Colon (tissue), 2 donors: ENCODE measurements at regions not wholly inside any gene's neighbourhood (a gene's known extent, or its start where the extent isn't known, plus 50 kb on each side); places are given as distances from the start of the nearest gene placed in this dataset.
"Not testable (repeated sequence)": the region's sequence is repeated elsewhere in the genome, so short reads cannot be mapped to it uniquely, and the experiment has no call there.

Source experiments
- FAIRE-seq: peaks from 2 replicates; lab custom pipeline; 2012; peaks lifted over from hg19 to GRCh38; lab: Jason Lieb, UNC
- donor health status: control.
- donor health status: control.

DNA sequence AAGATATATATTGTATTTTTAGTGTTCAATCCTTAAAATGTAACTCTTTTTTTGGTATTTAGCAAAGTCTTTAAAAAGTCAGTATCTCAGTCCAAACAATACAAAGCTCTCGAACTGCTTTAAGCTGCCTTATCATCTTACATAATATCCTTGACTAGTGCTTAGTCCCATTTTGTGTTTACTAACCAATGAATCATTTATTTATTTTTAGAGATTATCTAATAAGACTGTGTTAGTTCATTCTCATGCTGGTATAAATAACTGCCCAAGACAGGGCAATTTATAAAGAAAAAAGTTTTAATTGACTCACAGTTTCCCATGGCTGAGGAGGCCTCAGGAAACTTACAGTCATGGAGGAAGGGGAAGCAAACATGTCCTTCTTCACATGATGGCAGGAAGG is 248.3 kb upstream of the KYNU start:
- FAIRE-seq: no peak

DNA sequence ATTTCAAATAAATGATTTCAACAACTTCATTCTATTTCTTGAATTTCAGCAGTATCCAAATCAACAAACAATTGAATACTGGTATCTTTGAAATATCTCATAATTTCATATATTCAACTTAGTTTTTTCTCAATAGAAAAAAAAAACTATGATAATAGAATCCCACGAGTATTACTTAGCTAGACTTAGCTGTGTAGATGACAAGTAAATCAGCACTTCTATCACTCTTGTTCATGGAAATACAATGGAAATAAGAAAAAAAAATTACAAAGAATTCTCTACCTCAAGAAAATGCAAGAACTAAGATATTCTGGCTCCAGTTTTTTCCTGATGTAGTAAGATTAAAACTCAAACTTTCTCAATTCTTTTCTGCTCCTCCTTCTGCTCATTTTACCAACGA is 256.2 kb upstream of the KYNU start:
- FAIRE-seq: no peak

DNA sequence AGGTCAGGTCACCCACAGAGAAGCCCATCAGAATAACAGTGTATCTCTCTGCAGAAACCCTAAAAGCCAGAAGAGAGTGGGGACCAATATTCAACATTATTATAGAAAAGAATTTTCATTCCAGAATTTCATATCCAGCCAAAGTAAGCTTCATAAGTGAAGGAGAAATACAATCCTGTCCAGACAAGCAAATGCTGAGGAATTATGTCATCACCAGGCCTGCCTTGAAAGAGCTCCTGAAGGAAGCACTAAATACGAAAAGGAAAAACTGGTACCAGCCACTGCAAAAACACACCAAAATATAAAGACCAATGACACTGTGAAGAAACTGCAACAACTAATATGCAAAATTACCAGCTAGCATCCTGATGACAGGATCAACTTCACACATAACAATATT is 260.0 kb upstream of the KYNU start:
- no peak for FAIRE-seq

DNA sequence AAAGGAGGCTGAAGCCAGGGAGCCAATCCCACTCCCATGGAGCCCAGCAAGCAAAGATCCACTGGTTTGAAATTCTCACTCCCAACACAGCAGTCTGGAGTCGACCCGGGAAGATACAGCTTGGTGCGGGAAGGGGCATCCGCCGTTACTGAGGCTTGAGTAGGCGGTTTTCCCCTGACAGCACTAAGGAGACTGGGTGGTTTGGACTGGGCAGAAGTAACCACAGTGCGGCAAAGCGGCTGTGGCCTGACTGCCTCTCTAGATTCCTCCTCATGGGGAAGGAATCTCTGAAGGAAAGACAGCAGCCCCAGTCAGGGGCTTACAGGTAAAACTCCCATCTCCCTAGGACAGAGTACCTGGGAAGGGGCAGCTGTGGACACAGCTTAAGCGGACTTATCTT is 261.6 kb upstream of the KYNU start:
- no peak for FAIRE-seq

DNA sequence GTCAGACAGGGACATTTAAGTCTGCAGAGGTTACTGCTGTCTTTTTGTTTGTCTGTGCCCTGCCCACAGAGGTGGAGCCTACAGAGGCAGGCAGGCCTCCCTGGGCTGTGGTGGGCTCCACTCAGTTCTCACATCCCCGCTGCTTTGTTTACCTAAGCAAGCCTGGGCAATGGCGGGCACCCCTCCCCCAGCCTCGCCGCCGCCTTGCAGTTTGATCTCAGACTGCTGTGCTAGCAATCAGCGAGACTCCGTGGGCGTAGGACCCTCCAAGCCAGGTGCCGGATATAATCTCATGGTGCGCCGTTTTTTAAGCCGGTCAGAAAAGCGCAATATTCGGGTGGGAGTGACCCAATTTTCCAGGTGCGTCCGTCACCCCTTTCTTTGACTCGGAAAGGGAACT is 264.3 kb upstream of the KYNU start:
- FAIRE-seq: not testable (repeated sequence)

DNA sequence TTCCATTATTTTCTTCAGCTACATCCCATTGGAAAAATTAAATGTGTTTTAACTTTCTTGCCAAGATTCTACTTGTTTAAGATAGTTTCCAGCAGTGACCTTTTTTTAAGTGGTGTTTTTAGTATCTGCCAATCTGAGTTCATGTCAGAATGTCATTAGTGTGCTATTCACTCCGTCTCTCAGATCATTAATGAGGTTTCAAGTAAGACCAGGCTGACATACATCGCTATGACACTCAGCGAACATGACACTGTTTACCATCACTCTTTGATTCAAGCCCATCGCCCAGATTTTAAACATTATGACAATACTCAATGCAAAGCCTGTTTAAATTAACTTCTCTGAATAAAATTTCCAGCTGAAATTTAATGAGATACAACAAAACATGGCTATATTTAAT is 272.0 kb upstream of the KYNU start:
- FAIRE-seq: no peak

DNA sequence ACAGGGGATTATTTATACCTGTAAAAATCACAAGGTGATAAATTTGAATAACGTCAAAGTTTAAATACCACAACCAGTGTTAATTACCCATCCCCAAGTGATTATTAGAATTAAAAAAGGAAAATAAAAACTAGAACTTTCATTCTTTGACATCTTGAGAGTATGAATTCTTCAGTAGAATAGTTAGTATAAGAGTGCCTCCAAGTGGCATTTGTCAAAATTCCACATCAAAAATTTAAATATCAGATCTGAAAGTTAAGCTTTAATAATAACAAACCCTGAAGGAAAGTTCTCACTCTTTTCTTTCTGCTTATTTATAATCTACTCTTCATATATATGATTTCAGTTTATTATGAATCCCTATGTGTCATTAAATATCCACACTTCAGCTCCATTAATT is 273.7 kb upstream of the KYNU start:
- FAIRE-seq: no peak

DNA sequence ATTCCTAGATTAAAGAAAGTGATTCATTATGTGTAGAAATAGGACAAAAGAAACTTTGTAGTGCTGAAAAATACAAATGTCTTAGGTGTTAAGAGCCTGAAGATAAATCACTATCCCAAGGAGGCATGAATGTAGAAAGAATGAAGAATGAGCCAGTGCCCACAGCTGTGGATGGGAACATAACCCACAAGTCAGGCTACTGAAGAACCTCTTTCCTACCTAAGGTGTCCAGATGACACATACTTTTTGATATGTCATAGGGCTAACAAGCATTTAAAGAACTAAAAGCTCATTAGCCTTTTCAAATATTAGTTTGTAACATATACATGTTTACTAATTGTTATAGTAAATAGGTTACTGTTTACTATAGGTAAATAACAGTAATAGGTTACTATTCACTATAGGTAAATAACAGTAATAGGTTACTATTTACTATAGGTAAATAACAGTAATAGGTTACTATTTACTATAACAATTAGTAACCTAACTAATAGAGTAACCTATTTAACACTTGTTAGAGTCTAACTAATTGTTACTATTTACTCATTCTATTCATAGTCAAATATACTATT is 275.0 kb upstream of the KYNU start:
- FAIRE-seq: no peak

DNA sequence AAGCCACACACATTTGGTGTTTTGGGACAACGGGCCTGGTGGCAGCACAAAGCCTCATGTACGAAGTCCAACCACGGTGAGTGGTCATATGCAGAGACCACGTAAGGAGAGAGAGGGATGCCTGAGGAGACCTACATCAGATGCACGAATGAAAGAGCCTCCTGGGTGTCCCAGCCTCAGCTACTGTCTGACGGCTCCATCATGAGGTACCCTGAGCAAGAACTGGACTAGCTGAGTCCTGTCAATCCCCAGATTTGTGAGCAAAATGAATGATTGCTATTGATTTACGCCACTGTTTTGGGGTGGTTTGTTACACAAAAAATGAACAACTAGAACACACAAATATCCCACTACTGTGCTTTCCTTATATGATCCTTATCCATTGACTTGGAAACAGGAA is 275.7 kb upstream of the KYNU start:
- FAIRE-seq: no peak

DNA sequence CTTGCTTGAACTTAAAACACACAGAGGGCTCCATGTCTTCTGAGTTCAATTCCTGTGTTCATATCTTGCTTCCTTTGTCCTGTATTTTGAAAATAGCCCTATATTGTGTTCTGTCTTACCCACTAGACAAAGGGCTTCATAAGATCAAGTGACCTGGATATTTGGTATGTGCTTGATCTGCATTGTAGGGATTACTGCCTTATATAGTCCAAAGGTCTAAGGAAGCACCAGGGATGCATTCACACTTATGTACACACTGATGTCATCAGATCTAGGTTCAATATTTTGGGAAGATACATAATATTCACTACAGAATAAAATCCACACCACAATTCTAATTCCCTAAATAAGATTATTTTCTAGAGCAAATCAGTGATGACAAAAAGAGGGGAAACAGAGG is 278.0 kb upstream of the KYNU start:
- no peak for FAIRE-seq

DNA sequence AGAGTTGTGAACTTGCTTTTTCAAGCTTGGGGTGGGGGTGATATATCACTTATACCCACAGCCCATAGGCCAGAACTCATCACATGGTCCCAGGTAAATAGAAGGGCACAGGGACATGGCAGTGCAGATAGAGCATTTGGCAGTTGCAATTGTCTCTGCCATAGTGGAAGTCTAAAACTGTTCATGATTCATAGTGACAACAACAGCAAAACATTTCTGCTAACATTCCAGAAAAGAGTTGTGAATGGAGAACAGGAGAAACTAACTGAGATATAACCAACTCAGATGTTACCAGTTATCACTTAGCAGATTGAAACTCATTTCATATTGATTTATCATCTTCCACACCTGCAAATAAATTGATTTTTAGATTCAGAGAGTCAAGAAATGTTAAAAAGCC is 278.6 kb upstream of the KYNU start:
- no peak for FAIRE-seq

DNA sequence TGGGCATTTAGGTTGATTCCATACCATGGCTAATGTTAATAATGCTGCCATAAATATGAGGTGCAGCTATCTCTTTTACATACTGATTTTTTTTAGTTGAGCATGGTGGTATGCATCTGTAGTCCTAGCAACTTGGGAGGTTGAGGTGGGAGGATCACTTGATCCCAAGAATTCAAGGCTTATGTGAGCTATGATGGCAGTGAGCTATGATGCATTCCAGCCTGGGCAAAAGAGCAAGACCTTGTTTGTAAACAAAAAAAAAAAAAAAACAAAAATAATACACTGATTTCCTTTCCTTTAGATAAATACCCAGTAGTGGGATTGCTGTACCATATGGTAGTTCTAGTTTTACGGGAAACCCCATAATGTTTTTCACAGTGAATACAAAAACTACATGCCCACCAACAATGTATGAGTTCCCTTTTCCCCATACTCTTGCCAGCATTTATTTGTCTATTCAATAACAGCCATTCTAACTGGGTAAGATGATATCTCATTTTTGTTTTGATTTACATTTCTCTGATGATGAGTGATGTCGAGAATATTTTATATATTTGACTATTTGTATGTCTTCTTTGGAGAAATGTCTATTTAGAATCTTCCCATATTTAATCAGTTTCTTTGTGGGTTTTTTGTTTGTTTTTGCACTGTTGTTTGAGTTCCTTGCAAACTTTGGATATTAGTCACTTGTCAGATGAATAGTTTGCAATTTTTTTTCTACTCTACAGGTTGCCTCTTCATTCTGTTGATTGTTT is 281.0 kb upstream of the KYNU start:
- no peak for FAIRE-seq

DNA sequence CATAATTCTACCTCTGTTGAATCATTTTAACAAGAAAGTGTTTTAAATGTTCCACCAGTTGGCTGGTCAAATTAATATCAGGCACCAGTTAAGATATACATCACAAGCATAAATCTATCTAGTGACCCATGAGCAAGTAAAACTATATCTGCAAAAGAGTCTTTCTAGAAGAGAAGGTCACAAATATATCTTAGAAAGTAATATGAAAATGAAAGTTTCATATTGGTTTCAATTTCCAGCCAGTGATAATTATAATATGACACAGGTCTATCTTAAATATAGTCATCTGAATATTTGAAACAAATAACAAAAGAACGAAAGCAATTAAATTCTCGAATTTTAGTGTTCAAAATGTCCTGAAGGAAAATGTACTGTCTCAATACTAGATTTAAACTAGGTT is 282.5 kb upstream of the KYNU start:
- FAIRE-seq: no peak

DNA sequence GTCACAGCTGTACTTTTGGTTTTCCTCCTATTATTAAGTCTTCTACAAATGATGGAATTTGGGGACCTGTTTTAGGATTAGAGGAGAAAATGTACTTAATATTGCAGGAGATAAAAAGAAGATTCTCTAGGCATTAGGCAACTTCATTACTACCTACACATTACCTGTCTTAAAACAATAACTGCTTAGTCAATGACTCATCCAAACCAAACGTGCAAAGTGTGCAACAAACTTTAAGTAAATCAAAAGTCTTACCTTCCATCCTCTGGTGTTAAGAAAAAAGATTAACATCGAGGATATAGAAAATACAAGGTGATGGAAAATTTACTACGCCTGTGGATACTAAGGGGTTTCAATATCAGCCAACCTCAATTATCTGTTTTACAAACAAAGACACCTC is 285.3 kb upstream of the KYNU start:
- FAIRE-seq: no peak

DNA sequence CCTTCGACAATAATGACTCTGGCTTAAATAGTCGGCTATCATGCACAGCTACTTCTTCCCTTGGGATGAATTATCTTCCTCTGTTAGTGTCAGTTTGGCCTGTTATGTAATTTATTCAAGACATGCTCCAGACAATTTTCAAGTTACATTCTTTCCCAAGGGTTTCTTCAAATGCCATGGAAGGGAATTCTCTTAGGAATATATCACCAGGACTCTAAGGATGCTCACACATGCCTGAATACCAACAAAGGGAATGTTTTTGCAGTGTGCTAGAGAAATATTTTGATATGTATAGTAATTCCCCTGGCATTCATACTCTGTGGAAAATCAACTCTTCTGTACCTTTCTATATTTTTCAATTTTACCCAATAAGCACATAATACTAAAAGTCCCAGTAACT is 286.0 kb upstream of the KYNU start:
- no peak for FAIRE-seq

DNA sequence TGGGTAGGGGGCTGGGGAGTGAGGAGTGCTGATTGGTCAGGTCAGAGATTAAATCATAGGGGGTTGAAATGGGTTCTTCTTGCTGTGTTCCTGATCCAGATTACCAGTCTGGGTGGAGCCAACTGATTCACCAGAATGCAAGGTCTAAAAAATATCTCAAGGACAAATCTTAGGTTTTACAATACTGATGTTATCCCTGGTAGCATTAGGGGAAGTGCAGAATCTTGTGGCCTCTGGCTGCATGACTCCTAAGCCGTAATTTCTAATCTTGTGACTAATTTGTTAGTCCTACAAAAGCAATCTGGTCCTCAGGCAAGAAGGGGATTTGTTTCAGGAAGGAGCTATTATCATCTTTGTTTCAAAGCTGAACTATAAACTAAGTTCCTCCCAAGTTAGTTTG is 289.2 kb upstream of the KYNU start:
- no peak for FAIRE-seq

DNA sequence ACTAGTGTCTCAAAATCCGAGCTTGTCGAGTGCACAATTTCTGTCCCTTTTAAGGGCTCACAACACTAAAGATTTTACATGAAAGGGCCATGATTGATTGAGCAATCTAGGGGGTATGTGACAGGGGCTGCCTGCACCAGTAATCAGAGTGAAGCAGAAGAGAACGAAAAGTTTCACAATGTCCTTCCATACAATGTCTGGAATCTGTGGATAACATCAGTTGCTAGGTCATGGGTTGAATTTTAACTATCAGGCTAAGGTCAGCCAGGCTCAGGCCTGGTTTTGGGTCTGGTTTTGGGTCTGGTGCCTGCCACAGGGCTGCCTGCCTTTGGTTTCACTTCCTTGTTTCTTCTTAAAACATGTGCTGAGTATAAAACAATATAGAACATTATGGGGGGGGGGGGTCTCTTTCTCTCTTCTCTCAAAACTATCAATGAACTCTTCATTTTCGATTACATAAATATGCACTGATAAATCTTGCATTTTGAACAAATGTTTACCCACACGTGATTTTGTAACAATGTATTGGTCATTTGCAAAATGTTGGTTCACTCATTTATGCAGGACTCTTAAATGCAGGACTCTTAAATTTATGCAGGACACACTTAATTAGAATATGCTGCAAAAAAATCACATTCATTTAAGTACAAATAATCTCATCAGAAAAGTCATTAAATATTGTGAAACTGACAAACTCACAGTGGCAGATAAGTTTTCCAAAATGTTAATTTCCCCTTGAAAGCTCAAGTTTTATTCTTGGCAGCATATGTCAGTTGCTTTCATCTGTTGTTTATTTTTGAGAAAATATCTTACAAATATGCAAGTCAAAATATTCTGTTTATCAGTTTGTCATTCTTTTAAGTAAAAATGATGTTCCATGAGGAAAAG is 290.5 kb upstream of the KYNU start:
- FAIRE-seq: no peak

DNA sequence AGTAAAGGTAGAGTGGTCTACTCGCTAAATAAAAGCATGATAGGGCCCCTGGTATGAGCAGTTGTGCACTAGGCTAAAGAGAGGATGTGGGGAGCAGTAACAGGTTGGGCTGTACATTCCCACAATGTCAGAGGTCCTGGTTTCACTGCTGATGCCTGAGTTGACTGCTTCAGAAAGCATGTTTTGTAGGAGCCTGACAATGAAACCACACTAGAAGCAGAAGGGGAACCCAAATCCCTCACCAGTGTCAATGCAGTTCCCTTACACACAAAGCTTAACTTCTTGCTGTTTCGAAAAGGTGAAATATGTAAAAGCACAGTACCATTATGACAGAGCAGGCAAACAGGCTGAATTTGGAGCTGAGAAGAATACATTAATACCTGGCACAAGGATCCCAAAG is 291.7 kb upstream of the KYNU start:
- FAIRE-seq: no peak

DNA sequence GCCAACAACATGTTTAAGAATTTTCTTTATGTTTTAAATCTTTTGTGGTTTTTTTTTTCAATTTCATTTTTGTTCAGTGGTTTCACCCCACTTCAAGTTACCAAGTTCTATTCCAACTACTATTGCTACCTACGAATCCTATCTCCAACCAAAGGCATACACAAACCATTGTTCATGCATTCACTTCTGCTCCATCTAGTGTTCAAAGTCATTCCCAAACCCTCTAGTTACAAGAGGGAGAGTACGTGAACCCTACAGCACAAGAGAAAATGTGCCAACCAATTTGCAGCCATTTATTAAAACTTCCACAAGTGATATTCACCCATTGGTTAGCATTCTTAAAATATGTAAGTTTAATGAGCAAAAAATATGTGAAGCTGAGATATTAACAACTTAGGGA is 295.1 kb upstream of the KYNU start:
- FAIRE-seq: no peak

DNA sequence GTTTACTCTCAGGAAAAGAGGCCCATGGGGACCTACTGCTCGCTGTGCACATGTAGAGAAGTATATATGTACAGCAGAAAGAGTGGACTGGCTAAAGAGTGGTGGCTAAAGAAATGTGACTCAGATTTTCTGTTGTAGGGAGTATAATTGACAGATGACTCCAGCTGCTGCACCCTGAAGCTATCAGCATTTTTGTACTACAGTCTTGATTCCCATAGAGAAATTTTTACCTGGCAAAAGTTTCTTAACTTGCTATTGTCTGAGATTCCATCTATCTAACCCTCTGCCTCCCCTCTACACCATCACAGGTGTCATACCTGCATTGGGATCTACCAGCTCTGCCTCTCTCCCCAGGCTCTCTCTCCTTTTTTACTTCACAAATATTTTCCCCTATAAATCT is 296.0 kb upstream of the KYNU start:
- FAIRE-seq: no peak

DNA sequence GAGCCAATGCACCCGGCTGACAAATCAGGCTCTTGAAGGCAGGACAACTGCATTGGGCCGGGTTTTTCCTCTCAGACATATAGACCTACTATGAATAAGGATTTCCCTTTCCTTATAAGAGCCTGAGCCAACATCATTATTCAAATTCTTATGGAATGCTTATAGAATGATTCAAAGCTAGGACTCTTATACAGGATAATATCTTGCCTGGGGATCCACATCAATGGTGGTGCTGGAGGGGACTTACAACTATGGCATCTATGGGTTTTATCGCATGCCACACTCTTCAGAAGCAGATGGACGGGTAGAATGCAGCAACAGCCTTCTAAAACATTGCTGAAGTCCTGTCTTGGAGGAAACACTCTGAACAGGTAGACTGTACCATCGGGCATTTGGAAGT is 296.8 kb upstream of the KYNU start:
- FAIRE-seq: no peak

DNA sequence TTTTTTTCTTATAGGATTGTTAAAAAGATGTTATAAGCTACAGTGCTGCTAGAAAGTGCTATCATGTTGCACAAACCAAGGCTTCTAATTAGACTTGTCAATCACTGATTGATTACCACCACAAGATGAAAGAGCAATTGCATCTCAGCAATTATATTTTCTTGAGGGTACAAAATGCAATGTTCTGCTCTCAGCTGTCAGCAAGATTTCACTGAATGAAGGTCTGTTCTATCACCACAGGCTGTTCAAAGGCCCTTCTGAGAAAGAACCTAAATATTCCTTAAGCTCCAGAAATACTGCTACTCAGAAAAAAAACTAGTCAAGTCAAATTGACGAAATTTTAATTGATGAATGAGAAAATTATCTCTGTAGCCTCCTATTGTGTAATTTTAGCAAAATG is 301.9 kb upstream of the KYNU start:
- no peak for FAIRE-seq

DNA sequence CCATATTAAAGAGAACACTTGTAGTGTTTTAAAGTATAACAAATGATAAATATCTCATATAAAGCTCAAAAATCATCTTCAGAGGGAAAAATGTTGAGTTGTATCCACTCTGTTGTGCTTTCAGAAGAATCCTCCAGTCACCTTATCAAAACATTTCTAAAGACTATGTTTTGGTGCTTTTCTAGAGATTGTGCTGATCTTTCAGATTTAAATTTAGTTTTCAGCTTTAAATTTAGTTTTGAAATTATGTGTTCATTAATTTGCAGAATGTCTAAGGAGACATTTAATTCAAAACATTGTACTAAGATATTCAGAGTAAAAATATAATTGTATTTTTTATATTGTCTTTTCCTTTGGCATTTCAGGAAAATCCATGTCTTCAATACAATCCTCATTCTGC is 303.1 kb upstream of the KYNU start:
- no peak for FAIRE-seq
